Liver (tissue), 8 donors: ENCODE measurements at regions not wholly inside any gene's neighbourhood (a gene's known extent, or its start where the extent isn't known, plus 50 kb on each side); places are given as distances from the start of the nearest gene placed in this dataset.

Source experiments
- DNase-seq: peaks from one replicate; pipeline ENCODE4 v3.0.0-alpha.2; 2017; ENCODE audit warnings: low spot score
- H3K27ac ChIP-seq, 2 donors: one replicate each; pipeline ENCODE4 v1.7.0; 2013; ENCODE audit warnings: inconsistent platforms in 2 of 2, low read length in 2 of 2, control low read depth in 1 of 2, low read depth in 1 of 2, mild to moderate bottlenecking in 1 of 2
- H3K27me3 ChIP-seq, 4 donors: one replicate each; pipeline versions ENCODE4 v1.6.1 to v1.7.0; 2013; ENCODE audit warnings: low read length in 3 of 4, inconsistent platforms in 1 of 4, mild to moderate bottlenecking in 1 of 4, moderate library complexity in 1 of 4; ENCODE audit not compliant: control insufficient read depth in 4 of 4, insufficient read depth in 4 of 4
- H3K36me3 ChIP-seq, 4 donors: one replicate each; pipeline versions ENCODE4 v1.6.1 to v1.7.0; 2013; ENCODE audit warnings: low read length in 3 of 4, mild to moderate bottlenecking in 3 of 4, low read depth in 1 of 4, moderate library complexity in 1 of 4; ENCODE audit not compliant: control insufficient read depth in 4 of 4, insufficient read depth in 3 of 4
- H3K4me1 ChIP-seq, 4 donors: one replicate each; pipeline versions ENCODE4 v1.6.1 to v1.7.0; 2013; ENCODE audit warnings: low read length in 3 of 4, mild to moderate bottlenecking in 3 of 4, moderate library complexity in 1 of 4; ENCODE audit not compliant: control insufficient read depth in 4 of 4, insufficient read depth in 4 of 4
- H3K4me3 ChIP-seq, 3 donors: one replicate each; pipeline versions ENCODE4 v1.6.1 to v1.7.0; 2013; ENCODE audit warnings: low read length in 3 of 3, control low read depth in 1 of 3, low read depth in 1 of 3, mild to moderate bottlenecking in 1 of 3
- H3K9ac ChIP-seq, 2 donors: one replicate each; pipeline ENCODE4 v1.7.0; 2013; ENCODE audit warnings: low read length in 2 of 2, mild to moderate bottlenecking in 2 of 2, moderate library complexity in 2 of 2, control low read depth in 1 of 2, low read depth in 1 of 2
- H3K9me3 ChIP-seq, 4 donors: one replicate each; pipeline versions ENCODE4 v1.6.1 to v1.7.0; 2013; ENCODE audit warnings: low read length in 3 of 4; ENCODE audit not compliant: control insufficient read depth in 4 of 4
- ATF3 ChIP-seq: IDR thresholded peaks from 2 replicates; pipeline ENCODE4 v1.6.1; 2016; ENCODE audit warnings: antibody characterized with exemption
- EGR1 ChIP-seq, 2 donors: IDR thresholded peaks; 2 replicates each; pipeline ENCODE4 v1.6.1; 2016 to 2018; ENCODE audit warnings: antibody characterized with exemption in 2 of 2, low read depth in 2 of 2
- FOXA1 ChIP-seq: IDR thresholded peaks from 2 replicates; pipeline ENCODE4 v1.6.1; 2016; ENCODE audit warnings: antibody characterized with exemption
- FOXA2 ChIP-seq: IDR thresholded peaks from 2 replicates; pipeline ENCODE4 v1.6.1; 2016; ENCODE audit warnings: antibody characterized with exemption
- GABPA ChIP-seq, 2 donors: IDR thresholded peaks in 1 of 2; conservative IDR thresholded peaks in 1 of 2; 2 replicates each; pipeline ENCODE4 v1.6.1; 2016; ENCODE audit warnings: antibody characterized with exemption in 2 of 2, mild to moderate bottlenecking in 1 of 2, moderate library complexity in 1 of 2
- HNF4G ChIP-seq: IDR thresholded peaks from 2 replicates; pipeline ENCODE4 v1.6.1; 2016; ENCODE audit warnings: antibody characterized with exemption
- JUND ChIP-seq, 2 donors: IDR thresholded peaks; 2 replicates each; pipeline ENCODE4 v1.6.1; 2016; ENCODE audit warnings: antibody characterized with exemption in 2 of 2
- NR2F2 ChIP-seq: IDR thresholded peaks from 2 replicates; pipeline ENCODE4 v1.6.1; 2016; ENCODE audit warnings: antibody characterized with exemption
- RAD21 ChIP-seq, 2 donors: IDR thresholded peaks; 2 replicates each; pipeline ENCODE4 v1.6.1; 2016; ENCODE audit warnings: antibody characterized with exemption in 2 of 2, mild to moderate bottlenecking in 2 of 2
- REST ChIP-seq: IDR thresholded peaks from 2 replicates; pipeline ENCODE4 v1.6.1; 2016; ENCODE audit warnings: antibody characterized with exemption, mild to moderate bottlenecking
- RXRA ChIP-seq, 2 donors: IDR thresholded peaks; 2 replicates each; pipeline ENCODE4 v1.6.1; 2017 to 2018; ENCODE audit warnings: antibody characterized with exemption in 2 of 2, mild to moderate bottlenecking in 1 of 2
- SP1 ChIP-seq: IDR thresholded peaks from 2 replicates; pipeline ENCODE4 v1.6.1; 2018; ENCODE audit warnings: antibody characterized with exemption, mild to moderate bottlenecking
- TAF1 ChIP-seq: conservative IDR thresholded peaks from 2 replicates; pipeline ENCODE4 v1.6.1; 2016; ENCODE audit warnings: antibody characterized with exemption, mild to moderate bottlenecking
- YY1 ChIP-seq: IDR thresholded peaks from 2 replicates; pipeline ENCODE4 v1.6.1; 2016; ENCODE audit warnings: antibody characterized with exemption, mild to moderate bottlenecking
- WGBS: extraction: QIAGEN DNeasy Blood & Tissue Kit; methylation state at CpG from one replicate; pipeline ENCODE4 v1.1.7; 2013; 5-methylcytosine and 5-hydroxymethylcytosine counted together
- TF ChIP-seq, protein P1 (sequence below): fragments of 150-350 bp; IDR thresholded peaks from 2 replicates; pipeline ENCODE4 v1.5.1; 2017; ENCODE audit warnings: improper control_type of control experiment, low read depth, low read length; ENCODE audit not compliant: missing input control
- TF ChIP-seq, protein P2 (sequence below): IDR thresholded peaks from 2 replicates; pipeline ENCODE4 v1.6.1; 2016; ENCODE audit warnings: antibody characterized with exemption
- donor health status: healthy.
- donor health status: healthy.
- donor health status: healthy.
- donor health status: healthy.
- donor health status: healthy.

- WGBS: 58% methylated on average over 3 of the region's 3 CpGs
Observed at GRCh38 chr7:88586219-88586618, 173.3 kb upstream of the ZNF804B start.

GRCh38 chr7:88576720-88577119 is 182.8 kb upstream of the ZNF804B start:
- Histone ChIP-seq H3K9ac (no peak overlapping the region), H3K27ac (no peak overlapping the region), H3K4me3 (no peak overlapping the region), H3K9me3 (no peaks in the 10 kb centered on the region), H3K27me3 (no peaks in the 10 kb centered on the region), H3K4me1 (no peaks in the 10 kb centered on the region), H3K36me3 (no peaks in the 10 kb centered on the region)
- no peak for DNase-seq
- 59% methylated on average over 2 of the region's 2 CpGs for WGBS
- TF ChIP-seq FOXA1: no peak
- TF ChIP-seq YY1: no peak
- TF ChIP-seq, protein P1, sequence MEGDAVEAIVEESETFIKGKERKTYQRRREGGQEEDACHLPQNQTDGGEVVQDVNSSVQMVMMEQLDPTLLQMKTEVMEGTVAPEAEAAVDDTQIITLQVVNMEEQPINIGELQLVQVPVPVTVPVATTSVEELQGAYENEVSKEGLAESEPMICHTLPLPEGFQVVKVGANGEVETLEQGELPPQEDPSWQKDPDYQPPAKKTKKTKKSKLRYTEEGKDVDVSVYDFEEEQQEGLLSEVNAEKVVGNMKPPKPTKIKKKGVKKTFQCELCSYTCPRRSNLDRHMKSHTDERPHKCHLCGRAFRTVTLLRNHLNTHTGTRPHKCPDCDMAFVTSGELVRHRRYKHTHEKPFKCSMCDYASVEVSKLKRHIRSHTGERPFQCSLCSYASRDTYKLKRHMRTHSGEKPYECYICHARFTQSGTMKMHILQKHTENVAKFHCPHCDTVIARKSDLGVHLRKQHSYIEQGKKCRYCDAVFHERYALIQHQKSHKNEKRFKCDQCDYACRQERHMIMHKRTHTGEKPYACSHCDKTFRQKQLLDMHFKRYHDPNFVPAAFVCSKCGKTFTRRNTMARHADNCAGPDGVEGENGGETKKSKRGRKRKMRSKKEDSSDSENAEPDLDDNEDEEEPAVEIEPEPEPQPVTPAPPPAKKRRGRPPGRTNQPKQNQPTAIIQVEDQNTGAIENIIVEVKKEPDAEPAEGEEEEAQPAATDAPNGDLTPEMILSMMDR: no peak
- TF ChIP-seq JUND (IDR thresholded peaks at IDR 0.05): no peak
- no peak for TF ChIP-seq SP1

More at GRCh38 chr7:88586219-88586618, 173.3 kb upstream of the ZNF804B start:
- no peak for DNase-seq
- TF ChIP-seq TAF1 (no peak), NR2F2 (no peak), FOXA2 (no peak), SP1 (no peak), ATF3 (no peak), YY1 (no peak), REST (no peak), JUND (IDR thresholded peaks at IDR 0.05) (no peak), GABPA (IDR thresholded peaks at IDR 0.05 in 1 of 2, conservative IDR thresholded peaks at IDR 0.05 in 1 of 2) (no peak)
- TF ChIP-seq, protein P2, sequence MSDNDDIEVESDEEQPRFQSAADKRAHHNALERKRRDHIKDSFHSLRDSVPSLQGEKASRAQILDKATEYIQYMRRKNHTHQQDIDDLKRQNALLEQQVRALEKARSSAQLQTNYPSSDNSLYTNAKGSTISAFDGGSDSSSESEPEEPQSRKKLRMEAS: no peak
- no peak overlapping the region for H3K27ac ChIP-seq
- no peaks in the 10 kb centered on the region for H3K36me3 ChIP-seq
- no peak overlapping the region for H3K4me3 ChIP-seq
- no peaks in the 10 kb centered on the region for H3K9me3 ChIP-seq
- H3K4me1 ChIP-seq: no peaks in the 10 kb centered on the region
- no peak overlapping the region for H3K9ac ChIP-seq
- H3K27me3 ChIP-seq: no peaks in the 10 kb centered on the region

GRCh38 chr7:88566162-88566729 is 193.3 kb upstream of the ZNF804B start:
- Histone ChIP-seq H3K27ac (no peak overlapping the region), H3K9ac (no peak overlapping the region), H3K36me3 (no peaks in the 10 kb centered on the region), H3K4me1 (no peaks in the 10 kb centered on the region), H3K27me3 (no peaks in the 10 kb centered on the region), H3K9me3 (no peaks in the 10 kb centered on the region), H3K4me3 (no peak overlapping the region)
- WGBS: 59% methylated on average over 6 of the region's 6 CpGs
- DNase-seq: no peak
- TF ChIP-seq HNF4G (no peak), EGR1 (IDR thresholded peaks at IDR 0.05; ENCODE audit: low read depth in 2 of 2) (no peak), RAD21 (IDR thresholded peaks at IDR 0.05) (no peak), NR2F2 (no peak), REST (no peak), RXRA (IDR thresholded peaks at IDR 0.05) (no peak), YY1 (no peak), SP1 (no peak), GABPA (IDR thresholded peaks at IDR 0.05 in 1 of 2, conservative IDR thresholded peaks at IDR 0.05 in 1 of 2) (no peak)
- TF ChIP-seq, protein P2: no peak
